ENCODE measurements at regions not wholly inside any gene's neighbourhood (a gene's known extent, or its start where the extent isn't known, plus 50 kb on each side); places are given as distances from the start of the nearest gene placed in this dataset.

DNA sequence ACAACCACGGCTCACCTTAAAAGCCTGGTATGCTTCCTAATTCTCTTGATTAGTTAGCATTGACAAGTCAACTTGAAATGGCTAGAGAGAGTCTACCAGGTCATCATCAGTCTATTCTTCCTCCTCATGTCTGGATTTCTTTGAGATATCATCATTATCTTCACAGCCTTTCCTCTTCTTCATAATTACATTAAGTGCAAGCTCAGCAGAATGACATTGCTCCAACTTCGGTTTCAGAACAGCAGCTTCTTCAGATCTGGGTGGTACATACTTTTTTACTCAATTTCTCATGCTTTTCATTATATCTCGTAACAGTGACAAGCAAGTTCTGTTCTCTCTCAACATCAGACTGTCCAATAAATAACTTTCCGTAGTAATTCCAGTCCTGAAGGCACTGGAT is 337.5 kb upstream of the TENM3 start:
- DNase-seq: no peak

DNA sequence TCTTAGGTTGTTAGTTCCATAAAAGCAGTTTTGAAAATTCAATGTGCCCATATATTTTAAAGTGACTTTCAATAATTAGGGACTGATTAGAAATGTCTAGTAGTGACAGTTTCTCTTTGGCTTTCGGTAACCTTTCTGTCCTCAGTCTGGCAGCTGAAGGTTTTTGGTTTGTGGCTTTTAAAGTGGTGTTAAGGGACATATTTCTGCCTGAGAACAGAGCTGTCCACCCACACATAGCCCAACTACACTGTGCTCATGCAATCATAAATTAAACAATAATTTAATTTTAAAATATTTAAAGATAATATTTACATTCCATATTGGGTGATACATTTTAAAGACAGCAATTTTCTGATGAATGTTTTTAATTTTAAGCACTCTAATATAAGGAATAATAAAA is 335.0 kb upstream of the TENM3 start:
- DNase-seq: no peak

DNA sequence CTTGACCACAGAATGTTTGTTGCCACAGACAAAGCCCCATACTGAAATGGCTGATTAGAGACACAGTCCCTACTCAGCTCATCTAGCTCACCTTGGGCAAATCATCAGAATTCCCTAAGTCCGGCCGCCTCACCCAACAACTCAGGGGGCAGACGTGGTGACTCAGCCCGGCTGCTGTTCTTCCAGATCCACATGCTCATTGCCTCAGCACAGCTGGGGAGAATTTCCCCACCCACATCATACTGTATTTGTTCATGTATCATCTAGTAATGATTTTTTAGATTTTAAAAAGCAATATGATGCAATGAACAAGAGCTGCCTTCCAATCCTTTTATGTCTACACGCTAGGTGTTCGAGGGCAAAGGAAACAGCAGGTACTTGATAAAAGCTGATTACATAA is 333.8 kb upstream of the TENM3 start:
- DNase-seq: no peak

DNA sequence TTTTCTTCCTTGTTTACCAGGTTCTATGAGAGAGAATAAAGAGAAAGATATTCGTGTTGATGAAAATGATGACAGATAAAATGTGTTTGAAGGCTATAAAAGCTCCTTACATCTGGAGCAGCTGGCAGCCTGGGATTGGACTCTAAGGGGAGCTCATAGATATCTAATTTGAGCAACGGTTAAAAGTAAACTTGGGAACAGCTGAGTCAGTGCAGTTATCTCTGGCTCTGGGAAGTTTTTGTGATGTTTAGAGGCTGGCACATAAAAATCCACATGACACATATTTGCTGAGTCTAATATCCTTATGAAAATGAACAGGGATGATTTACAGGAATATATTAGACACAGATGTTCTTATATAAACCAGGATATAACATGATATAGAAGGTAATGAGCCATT is 331.8 kb upstream of the TENM3 start:
- no peak for DNase-seq

DNA sequence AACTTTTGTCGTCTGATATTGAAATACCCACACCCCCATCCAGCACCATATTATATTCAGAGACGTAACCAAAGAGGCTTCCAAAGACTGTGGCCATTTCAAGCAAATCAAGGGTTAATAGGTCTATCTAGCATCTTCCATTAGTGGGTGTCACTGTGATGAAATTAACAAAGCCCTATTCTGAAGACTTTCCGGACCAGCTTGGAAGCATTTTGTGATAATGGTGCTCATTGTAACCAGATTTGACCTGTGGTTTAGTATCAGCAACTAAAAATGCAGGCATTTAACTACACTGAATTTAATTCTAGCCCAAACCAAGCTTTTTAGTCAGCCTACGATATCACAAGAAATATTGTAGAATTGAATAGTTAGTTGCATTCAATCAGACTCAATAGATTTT is 309.7 kb upstream of the TENM3 start:
- no peak for DNase-seq

DNA sequence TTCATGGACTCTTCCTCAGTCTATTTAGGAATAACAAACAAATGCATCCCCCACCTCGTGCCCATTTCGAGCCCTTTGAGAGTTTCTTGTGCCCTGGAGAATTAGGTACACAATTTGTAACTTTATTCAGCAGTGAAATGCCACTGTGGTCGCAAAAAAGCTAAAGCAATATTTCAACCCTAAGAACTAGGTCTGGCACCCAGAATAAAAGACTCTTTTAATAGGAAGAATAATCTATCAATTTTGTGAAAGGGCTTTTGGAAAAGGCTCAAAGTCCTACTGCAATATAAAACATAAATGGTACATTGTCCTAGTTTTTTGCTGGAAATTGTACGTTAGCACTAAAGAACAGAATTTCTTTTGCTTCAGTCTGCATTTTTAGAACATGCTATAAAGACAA is 304.6 kb upstream of the TENM3 start:
- DNase-seq: no peak

DNA sequence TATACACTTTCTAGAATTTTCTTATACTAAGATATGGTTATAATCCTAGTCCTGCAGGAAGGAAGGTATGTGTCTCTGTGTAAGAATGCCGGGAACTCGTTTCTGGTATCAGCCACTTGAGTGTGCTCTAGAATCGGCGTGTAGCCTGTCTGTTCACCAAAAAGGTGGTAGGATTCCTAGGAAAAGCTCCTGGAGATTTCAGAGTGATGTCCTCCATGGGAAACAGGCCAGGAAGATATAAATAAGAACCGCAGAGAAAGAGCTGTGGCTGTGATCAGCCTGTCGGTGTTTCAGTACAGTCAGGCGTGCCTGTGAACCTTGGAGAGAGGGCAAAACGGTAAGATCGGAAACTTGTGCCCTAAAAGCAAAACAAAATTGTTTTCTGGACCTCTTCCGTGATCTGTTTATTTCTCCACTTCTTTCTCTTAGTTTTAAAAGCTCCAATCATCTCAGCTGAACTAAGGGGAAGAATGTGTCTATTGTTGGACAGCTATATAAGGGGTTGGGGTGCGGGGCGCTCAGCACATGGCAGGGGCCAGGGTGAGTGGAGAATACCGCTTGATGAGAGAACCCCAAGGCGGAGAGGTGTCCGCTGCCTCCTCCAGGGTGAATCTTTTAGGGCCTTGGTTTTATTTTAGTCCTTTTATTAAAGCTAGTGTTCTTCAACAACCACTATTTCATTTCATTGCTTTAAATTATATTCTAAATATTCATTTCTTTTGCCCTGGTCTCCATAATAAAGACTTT is 303.8 kb upstream of the TENM3 start:
- DNase-seq: no peak

DNA sequence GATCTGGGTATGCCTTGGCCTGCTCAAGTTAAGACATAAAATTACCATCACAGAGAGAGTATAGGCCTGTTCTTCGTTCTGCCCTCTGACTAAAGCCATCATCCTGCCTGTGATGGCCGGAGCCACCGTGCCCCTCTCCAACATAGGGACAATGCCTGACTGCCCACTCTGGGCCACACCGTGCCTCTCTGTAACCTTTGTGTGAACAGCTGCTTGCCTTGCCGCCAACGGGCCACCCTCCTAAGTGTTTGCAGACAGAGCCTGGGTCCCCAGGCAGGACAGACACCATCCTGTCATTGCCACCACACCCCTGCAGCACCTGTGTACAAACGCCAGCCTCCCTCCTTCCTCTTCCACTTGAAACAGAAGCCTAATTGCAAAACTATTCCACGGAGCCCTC is 298.7 kb upstream of the TENM3 start:
- no peak for DNase-seq

DNA sequence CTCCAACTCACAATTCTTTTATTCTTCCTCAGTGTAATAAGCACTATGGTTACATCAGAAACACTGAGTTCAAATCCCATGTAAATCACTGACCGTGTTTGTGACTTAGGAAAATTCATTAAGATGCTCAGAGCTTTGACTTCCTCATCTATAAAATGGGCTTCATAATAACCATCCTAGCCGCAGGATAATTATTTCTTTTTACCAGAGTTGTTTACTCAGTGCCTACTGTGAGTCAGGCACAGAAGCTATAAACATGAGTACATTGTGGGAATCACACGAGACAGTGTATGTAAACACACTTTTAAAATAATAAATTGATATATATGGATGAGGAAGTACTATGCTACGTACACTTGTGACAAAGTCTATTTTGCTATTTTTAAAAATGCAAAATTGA is 296.3 kb upstream of the TENM3 start:
- no peak for DNase-seq

DNA sequence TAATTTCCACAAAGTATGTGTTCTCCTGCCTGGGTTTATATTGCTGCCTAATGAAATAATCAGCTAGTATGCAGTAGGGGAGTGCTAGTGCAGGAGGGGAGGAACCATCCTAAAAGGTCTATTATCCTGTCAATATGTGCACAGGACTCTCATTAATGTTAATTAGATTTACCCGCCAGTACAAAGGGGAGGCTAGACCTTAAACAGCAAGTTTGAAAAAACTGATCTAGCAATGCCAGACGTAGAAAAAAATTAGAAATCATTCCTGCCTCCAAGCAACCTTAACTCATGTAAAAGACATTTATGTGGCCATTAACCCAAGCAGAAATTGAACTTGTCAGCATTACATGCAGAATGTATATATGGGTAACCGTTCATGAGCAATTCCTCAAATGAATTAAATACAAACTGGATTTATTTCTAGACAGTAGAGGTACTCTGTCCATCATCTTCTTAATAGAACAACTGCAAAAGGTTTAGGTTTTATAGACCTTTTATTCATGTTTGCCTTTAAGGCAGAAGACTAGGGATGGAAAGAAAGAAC is 294.3 kb upstream of the TENM3 start:
- no peak for DNase-seq

DNA sequence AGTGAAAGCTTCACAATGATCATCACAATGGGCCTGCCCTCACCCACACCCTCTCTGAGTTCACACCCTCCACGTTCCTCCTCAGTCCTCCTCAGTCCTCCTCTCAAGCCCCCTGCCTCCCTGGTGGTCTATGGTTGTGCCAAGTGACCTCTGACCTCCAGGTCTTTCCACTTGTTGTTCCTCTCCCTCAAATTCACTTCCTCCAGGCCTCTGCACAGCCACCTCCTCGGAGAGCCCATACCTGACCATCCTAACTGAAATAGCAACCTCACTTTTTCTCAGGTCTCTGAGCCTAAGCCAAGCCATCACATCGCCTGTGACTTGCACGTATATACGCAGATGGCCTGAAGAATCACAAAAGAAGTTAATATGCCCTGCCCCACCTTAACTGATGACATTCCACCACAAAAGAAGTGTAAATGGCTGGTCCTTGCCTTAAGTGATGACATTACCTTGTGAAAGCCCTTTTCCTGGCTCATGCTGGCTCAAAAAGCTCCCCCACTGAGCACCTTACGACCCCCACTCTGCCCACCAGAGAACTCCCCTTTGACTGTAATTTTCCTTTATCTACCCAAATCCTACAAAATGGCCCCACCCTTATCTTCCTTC is 293.4 kb upstream of the TENM3 start:
- DNase-seq: no peak

DNA sequence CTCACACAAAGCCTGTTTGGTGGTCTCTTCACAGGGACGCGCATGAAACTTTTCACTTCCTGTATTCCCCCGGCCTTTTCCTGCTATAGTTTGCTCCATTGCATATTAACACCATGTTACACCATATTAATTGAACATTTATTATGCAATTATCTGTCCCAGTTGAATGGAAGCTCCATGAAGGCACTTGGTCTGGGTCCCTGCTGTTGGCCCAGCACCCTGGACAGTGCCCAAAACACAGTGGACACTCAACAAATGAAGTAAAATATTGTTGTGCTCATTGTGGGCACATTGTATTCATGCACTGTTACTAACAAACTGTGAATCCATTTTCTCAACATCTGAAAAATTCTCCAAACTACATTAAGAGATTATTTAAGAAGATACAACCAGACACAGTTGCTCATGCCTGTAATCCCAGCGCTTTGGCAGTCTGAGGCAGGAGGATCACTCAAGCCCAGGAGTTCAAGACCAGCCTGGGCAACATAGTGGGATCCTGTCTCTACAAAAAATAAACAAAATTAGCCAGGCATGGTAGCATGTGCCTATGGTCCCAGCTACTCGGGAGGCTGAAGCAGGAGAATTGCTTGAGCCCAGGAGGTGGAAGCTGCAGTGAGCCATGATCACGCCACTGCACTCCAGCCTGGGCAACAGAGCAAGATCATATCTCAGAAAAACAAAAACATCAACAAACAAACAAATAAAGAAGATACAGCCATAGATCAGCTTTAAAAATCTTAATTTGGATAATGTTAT is 292.7 kb upstream of the TENM3 start:
- DNase-seq: no peak

DNA sequence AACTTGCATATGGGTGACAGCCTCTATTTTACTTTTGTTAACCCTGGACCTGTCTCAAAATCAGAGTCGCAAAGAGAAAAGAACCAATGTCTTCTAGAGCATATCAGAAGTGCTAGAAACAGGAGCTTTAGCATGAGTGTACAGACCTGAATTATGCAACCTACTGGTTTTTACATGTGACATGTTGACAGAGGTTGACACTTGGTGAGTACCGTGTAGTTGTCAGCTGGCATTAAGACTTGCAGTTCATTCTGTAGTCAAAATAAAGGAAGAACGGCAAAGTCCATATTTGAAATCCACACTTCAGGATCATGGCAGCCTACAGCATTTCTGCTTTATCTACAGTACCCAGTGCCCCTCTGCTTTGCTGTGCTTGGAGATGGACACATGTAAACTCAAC is 291.9 kb upstream of the TENM3 start:
- no peak for DNase-seq

DNA sequence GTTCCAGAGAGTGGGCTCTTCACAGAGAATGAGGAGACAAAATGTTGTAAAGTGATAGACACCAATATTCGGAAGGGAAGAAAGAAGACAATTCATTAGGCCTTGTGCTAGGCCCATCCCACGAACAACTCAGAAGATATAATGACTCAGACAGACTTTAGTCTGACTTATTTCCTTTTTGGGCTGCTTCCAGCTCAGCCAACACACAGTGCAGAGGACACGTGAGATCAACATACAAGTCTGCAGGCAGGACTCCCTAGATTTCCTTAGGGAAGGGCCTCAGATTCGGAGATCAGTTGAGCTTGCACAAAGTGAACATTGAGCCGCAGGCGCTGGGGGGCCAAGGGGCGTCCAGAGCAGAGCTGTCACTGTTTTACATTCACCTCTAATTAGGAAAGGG is 290.7 kb upstream of the TENM3 start:
- no peak for DNase-seq

DNA sequence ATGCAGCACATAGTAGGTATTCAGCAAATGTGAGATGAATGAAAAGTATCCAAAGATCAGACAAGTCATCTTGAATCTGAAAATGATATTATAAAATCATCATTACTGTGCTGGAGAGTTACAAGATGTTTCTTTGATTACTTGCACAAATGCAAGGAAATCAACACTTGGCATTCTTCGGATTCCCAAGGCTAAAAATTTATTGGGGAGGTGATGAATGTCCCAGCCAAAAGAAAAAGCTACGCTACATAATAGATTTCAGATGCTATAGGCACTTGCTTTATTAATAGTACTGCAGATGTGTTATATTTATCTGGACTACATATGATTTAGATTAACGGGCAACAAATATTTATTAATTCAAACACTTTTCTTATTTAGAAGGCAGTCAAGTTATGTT is 286.7 kb upstream of the TENM3 start:
- no peak for DNase-seq

DNA sequence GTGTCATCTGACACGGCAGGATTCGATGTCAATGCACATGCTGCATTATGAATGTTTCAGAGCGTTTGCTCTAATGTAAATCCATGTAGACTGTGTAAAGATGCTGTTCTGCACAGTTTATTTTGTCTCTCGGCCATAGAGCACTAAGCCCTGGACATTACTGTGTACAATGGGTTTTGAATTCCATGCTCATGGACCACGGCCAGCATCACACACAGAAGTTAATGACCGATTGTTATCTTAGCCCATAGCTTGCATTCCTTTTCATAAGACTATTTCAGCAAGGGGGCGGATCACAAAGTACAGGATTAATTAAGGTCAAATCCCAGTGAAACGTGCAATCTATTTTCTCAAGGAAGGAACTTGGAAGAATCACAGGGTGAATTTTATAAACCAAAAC is 286.1 kb upstream of the TENM3 start:
- no peak for DNase-seq

DNA sequence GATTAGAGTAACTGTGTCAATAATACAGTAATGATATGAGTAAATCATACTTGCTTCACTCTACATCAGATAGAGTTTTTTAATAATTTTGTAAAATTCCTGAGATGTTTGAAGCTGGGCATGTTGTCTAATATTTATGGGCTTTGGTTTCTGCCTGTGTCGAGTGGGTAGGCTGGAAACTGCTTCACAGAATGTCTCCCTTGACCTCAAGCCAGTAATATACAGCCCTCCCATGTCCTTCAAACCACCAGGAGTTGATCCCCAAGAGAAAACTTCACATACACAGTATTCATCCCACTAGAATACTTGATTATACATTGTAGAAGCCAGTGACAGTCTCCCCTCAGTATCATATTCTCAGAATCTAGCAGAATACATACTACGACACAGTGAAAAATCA is 284.8 kb upstream of the TENM3 start:
- DNase-seq: no peak

DNA sequence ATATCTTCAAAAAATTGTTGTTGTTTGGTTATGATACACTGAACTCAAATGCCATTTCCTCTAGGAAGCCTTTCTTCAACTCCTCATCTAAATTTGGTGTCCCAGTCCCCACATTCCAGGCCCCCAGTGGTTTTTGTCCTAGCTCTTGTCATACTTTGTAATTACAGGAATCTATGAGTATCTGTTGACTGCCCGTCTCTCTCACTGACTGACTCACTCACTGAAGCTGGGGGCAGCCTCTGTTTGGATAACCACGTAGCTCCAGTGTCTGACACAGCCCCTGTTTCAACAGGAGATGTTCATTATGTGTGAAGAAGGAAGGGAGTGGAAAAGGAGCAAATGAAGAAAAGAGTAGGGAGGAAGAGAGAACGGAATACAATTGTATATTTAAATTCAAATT is 284.1 kb upstream of the TENM3 start:
- DNase-seq: no peak

DNA sequence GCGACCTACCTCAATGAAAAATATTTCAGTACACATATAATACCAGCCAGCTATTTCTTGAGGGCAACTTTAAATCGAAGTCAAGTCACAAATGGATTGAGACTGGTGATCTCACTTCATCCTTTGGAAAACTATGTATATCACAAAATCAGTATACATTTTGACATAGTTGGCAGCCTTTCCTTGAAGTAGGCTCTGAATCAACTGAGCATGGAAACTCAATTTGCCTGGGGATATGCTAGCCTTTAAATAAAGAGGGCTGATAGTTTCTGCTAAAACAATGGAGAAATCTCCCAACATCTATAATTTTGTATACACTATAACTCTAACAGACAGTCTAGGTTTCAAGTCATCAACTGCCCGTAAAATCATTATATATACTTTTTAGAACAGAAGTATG is 282.8 kb upstream of the TENM3 start:
- no peak for DNase-seq

DNA sequence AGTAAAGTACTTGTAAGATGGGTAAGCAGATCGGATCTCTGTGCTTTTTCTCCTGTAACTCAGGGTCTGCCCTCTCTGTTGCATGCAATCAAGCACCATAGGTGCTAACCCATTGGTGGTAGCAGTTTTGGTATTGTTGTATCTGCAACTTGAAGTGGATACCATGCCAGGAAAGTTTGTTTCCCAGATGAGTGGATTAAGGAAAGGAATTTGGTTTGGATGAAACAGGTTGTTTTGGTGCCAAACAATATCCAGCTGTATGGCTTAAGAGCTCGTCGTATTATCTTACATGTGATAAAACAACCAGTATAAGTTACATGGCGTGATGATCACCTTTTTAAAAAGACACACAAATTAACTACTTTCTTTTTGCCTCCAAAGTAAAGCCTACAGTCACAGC is 280.9 kb upstream of the TENM3 start:
- no peak for DNase-seq

DNA sequence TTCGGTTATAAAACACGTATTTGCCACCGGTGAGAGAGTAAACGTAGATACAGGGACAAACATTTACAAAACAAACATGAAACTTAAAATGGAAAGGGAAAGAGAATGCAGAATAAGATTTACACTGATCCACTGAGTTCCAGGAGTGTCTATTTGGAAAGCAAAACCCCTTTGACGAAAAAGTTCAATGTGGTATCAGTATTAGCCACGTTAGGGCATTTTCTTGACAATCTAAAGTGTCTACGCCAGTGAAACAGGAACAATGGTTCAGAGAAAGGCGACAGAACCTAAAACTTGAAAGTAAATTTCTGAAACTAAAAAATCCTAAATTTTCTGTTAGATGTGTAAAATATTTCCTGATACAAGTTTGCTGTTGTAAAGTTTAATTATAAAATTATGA is 278.5 kb upstream of the TENM3 start:
- no peak for DNase-seq

DNA sequence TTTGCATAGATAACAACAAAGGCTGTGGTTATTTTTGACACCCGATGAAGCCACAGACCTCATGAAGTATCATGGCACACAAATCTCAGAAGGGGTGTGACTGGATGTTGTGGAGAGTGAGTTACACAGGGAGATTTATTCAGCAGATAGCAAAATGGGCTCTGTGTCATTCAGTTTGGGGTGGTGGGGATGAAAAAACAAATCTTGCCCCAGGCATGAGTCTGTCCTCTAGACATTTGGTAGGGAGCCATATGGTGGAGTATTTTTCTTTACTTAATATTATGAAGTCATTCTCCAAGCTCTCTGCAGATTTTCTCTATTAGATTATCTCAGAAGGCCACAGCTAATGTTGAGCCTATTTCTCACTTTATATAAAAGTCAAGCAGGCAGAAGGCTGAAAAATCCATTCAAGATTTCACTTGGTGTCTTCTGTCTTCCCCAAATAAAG is 277.1 kb upstream of the TENM3 start:
- no peak for DNase-seq

DNA sequence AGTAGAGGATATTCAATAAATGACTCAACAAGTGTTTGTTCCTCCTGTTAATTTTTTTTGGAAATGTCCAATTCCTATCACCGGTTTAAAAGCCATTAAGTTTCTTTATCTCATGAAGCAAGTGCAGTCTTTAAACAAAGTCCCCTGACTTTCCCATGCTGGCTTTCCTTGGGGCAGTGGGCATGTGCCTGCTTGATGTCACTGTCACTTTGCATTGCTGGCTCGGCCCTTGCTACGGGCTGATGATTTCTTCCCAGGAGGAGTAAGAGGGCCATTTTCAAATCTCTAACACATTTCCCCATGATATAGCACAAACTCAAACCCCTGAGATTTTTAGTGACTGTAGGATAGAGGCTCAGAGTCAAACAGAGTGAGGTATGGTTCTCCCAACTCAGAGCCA is 275.8 kb upstream of the TENM3 start:
- no peak for DNase-seq

DNA sequence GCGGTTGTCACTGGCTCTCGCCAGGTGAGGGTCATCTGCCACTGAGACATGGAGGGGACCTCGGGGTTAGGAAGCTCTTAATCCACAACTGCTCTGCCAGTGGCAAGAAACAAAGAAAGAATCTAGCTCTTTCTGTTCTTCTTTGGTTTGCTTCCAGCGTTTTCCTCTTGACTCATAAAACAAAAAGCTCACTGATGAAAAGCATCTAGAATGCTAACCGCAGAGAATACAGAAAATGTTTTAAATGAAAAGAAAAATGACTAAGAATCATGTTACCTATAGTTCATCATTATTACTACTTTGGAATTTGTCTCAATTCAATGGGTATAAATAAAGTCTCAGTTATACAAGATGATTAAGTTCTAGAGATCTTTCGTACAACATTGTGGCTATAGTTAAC is 274.8 kb upstream of the TENM3 start:
- DNase-seq: no peak
